ENCODE measurements at regions not wholly inside any gene's neighbourhood (a gene's known extent, or its start where the extent isn't known, plus 50 kb on each side); places are given as distances from the start of the nearest gene placed in this dataset.

DNA sequence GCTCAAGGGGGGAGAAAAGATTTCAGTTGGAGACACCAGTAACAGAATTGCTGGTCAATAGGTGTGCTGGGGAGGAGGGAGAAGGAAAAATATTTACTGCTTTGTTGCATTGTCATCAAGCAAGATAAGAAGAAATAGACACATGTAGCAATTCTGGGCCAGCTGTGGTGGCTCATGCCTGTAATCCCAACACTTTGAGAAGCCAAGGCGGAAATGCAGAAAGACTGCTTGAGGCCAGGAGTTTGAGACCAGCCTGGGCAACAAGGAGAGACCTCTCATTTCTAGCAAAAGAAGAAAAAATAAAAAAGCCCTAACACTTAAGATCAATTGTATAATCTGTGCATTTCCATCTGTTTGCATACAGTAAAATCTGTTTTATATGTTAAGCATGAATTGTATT, 126.6 kb downstream of the ZFP64 start:
- H3K9ac ChIP-seq (ENCODE audit: control insufficient read depth, extremely low read depth, insufficient read depth, low read length) = no peak overlapping the region
- H3K27me3 ChIP-seq (ENCODE audit: control insufficient read depth, extremely low read depth, insufficient read depth, low read length) = no peaks in the 10 kb centered on the region
- no peak for DNase-seq (ENCODE audit: low read depth, low spot score)
- H3K4me1 ChIP-seq (ENCODE audit: control insufficient read depth, extremely low read depth, insufficient read depth, low read length) = no peaks in the 10 kb centered on the region
- H3K79me2 ChIP-seq (ENCODE audit: control insufficient read depth, insufficient read depth, low read length) = no peaks in the 10 kb centered on the region
- dilution Hi-C loops (cut with MboI; ENCODE audit: extremely low pct_ligation_motif_present, low sequenced_read_pairs) = no loop called here
- FAIRE-seq = no peak
- no peak overlapping the region for H3K4me2 ChIP-seq (ENCODE audit: control insufficient read depth, extremely low read depth, insufficient read depth, low read depth, low read length)
- TF ChIP-seq EZH2 (IDR thresholded peaks at IDR 0.05; ENCODE audit: low read length) = no peak
- TF ChIP-seq, protein P1, sequence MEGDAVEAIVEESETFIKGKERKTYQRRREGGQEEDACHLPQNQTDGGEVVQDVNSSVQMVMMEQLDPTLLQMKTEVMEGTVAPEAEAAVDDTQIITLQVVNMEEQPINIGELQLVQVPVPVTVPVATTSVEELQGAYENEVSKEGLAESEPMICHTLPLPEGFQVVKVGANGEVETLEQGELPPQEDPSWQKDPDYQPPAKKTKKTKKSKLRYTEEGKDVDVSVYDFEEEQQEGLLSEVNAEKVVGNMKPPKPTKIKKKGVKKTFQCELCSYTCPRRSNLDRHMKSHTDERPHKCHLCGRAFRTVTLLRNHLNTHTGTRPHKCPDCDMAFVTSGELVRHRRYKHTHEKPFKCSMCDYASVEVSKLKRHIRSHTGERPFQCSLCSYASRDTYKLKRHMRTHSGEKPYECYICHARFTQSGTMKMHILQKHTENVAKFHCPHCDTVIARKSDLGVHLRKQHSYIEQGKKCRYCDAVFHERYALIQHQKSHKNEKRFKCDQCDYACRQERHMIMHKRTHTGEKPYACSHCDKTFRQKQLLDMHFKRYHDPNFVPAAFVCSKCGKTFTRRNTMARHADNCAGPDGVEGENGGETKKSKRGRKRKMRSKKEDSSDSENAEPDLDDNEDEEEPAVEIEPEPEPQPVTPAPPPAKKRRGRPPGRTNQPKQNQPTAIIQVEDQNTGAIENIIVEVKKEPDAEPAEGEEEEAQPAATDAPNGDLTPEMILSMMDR (optimal IDR thresholded peaks at IDR 0.05 in 1 of 3, IDR thresholded peaks at IDR 0.05 in 1 of 3, conservative IDR thresholded peaks at IDR 0.05 in 1 of 3; ENCODE audit: extremely low read depth in 1 of 3, insufficient read depth in 2 of 3, low read length in 3 of 3) = no peak
- no peak overlapping the region for H3K27ac ChIP-seq (ENCODE audit: control insufficient read depth, insufficient read depth, low read length)
- H2AFZ ChIP-seq (ENCODE audit: control insufficient read depth, low read length) = no peak overlapping the region
- H3K4me3 ChIP-seq (ENCODE audit: control insufficient read depth in 2 of 3, extremely low read depth in 1 of 3, insufficient read depth in 2 of 3, low read depth in 1 of 3, low read length in 3 of 3) = no peak overlapping the region
- H3K36me3 ChIP-seq (ENCODE audit: control insufficient read depth in 2 of 2, extremely low read depth in 1 of 2, insufficient read depth in 2 of 2, low read length in 2 of 2) = no peaks in the 10 kb centered on the region
- H4K20me1 ChIP-seq (ENCODE audit: control insufficient read depth, extremely low read depth, insufficient read depth, low read length) = no peaks in the 10 kb centered on the region
- H3K9me3 ChIP-seq (ENCODE audit: control insufficient read depth, low read depth, low read length) = no peaks in the 10 kb centered on the region
- no peaks in the 10 kb centered on the region for H3K9me1 ChIP-seq (ENCODE audit: control insufficient read depth, extremely low read depth, insufficient read depth, low read length)

DNA sequence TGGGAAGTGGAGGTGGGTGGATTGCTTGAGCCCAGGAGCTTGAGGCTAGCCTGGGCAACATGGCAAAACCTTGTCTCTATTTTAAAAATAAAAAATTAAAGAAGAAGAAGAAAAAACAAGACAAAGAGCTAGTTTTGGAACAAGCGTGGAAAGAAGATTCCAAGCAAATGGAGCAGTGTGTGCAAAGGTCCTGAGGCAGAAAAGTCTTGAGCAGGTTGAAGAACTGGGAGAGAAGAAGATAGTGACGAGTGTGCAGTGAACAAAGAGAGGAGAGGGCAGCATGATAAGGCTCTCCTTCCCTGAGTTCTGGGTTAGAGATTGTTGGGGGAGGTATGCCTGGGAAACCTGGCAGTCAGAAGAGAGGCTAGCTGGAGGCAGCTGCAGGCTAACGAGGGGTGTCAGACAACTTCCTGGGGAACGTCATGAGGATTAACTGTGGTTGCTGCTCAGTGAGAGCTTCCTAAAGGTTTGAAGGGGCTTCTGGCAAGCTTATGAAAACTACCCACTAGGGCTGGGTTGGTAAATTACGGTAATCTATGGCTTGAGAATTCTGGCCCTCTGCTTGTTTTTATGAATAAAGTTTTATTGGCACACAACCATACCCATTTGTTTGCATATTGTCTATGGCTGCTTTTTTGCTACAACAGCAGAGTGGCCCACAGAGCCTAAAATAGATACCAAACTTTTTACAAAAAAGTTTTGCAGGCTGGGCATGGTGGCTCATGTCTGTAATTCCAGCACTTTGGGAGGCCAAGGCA, 128.9 kb downstream of the ZFP64 start:
- no peak overlapping the region for H3K27ac ChIP-seq (ENCODE audit: control insufficient read depth, insufficient read depth, low read length)
- no peaks in the 10 kb centered on the region for H3K79me2 ChIP-seq (ENCODE audit: control insufficient read depth, insufficient read depth, low read length)
- H3K4me3 ChIP-seq (ENCODE audit: control insufficient read depth in 2 of 3, extremely low read depth in 1 of 3, insufficient read depth in 2 of 3, low read depth in 1 of 3, low read length in 3 of 3) = no peak overlapping the region
- H3K9me1 ChIP-seq (ENCODE audit: control insufficient read depth, extremely low read depth, insufficient read depth, low read length) = no peaks in the 10 kb centered on the region
- no peak for FAIRE-seq
- no peak overlapping the region for H3K4me2 ChIP-seq (ENCODE audit: control insufficient read depth, extremely low read depth, insufficient read depth, low read depth, low read length)
- no peaks in the 10 kb centered on the region for H3K36me3 ChIP-seq (ENCODE audit: control insufficient read depth in 2 of 2, extremely low read depth in 1 of 2, insufficient read depth in 2 of 2, low read length in 2 of 2)
- no peak overlapping the region for H2AFZ ChIP-seq (ENCODE audit: control insufficient read depth, low read length)
- dilution Hi-C loops (cut with MboI; ENCODE audit: extremely low pct_ligation_motif_present, low sequenced_read_pairs) = no loop called here
- H3K9ac ChIP-seq (ENCODE audit: control insufficient read depth, extremely low read depth, insufficient read depth, low read length) = no peak overlapping the region
- no peaks in the 10 kb centered on the region for H3K27me3 ChIP-seq (ENCODE audit: control insufficient read depth, extremely low read depth, insufficient read depth, low read length)
- H4K20me1 ChIP-seq (ENCODE audit: control insufficient read depth, extremely low read depth, insufficient read depth, low read length) = no peaks in the 10 kb centered on the region
- TF ChIP-seq EZH2 (IDR thresholded peaks at IDR 0.05; ENCODE audit: low read length) = no peak
- TF ChIP-seq, protein P1 (optimal IDR thresholded peaks at IDR 0.05 in 1 of 3, IDR thresholded peaks at IDR 0.05 in 1 of 3, conservative IDR thresholded peaks at IDR 0.05 in 1 of 3; ENCODE audit: extremely low read depth in 1 of 3, insufficient read depth in 2 of 3, low read length in 3 of 3) = no peak
- DNase-seq (ENCODE audit: low read depth, low spot score) = no peak
- no peaks in the 10 kb centered on the region for H3K4me1 ChIP-seq (ENCODE audit: control insufficient read depth, extremely low read depth, insufficient read depth, low read length)
- no peaks in the 10 kb centered on the region for H3K9me3 ChIP-seq (ENCODE audit: control insufficient read depth, low read depth, low read length)
